IMR-90 (cell line): ENCODE measurements at regions not wholly inside any gene's neighbourhood (a gene's known extent, or its start where the extent isn't known, plus 50 kb on each side); places are given as distances from the start of the nearest gene placed in this dataset.

Experiments used
- ATAC-seq: fragments of 200-7000 bp; cut with Tn5 transposase; 2 replicates; pipeline ENCODE4 v1.9.1; 2020; ENCODE audit warnings: low read depth, mild to moderate bottlenecking, moderate library complexity
- BruUV-seq: library from RNA; stranded (reverse); fragments of 400-500 nt; replicated peaks from 2 replicates; lab custom pipeline; 2021; lab: Mats Ljungman, UMichigan
- CTCF ChIA-PET: fragments of 300-600 bp; formaldehyde crosslinking; extraction: SDS; loops from one replicate; lab custom pipeline; 2021; ENCODE audit warnings: antibody characterized with exemption; lab: Yijun Ruan, JAX
- POLR2A ChIA-PET: fragments of 300-600 bp; sonication (Branson Sonifier 250); formaldehyde crosslinking; loops from one replicate; lab custom pipeline; 2022; ENCODE audit warnings: antibody characterized with exemption; ENCODE audit not compliant: unreplicated experiment; lab: Charles Lee
- DNase-seq: peaks from one replicate; pipeline ENCODE4 v3.0.0; 2013
- H2AFZ ChIP-seq: replicated peaks from 2 replicates; pipeline ENCODE3; 2013; ENCODE audit warnings: low read length, mild to moderate bottlenecking; ENCODE audit not compliant: poor library complexity
- H2AK5ac ChIP-seq: 2 replicates; pipeline ENCODE4 v1.6.1; 2013; ENCODE audit warnings: low read depth, low read length, inconsistent platforms
- H2AK9ac ChIP-seq: replicated peaks from 2 replicates; pipeline ENCODE3; 2013; ENCODE audit warnings: mild to moderate bottlenecking, low read depth, low read length, moderate library complexity; ENCODE audit not compliant: poor library complexity
- H2BK120ac ChIP-seq: 2 replicates; pipeline ENCODE4 v1.6.1; 2013; ENCODE audit warnings: low read depth, low read length, inconsistent platforms
- H2BK15ac ChIP-seq: 3 replicates; pipeline ENCODE4 v1.6.1; 2013; ENCODE audit warnings: low read depth, low read length, inconsistent platforms
- H2BK20ac ChIP-seq: 2 replicates; pipeline ENCODE4 v1.6.1; 2013; ENCODE audit warnings: low read depth, mild to moderate bottlenecking, inconsistent platforms, low read length, moderate library complexity
- H2BK5ac ChIP-seq: 2 replicates; pipeline ENCODE4 v1.6.1; 2013; ENCODE audit warnings: mild to moderate bottlenecking, low read depth, low read length, inconsistent platforms; ENCODE audit not compliant: poor library complexity, severe bottlenecking
- H3K14ac ChIP-seq: replicated peaks from 2 replicates; pipeline ENCODE4 v1.6.1; 2013; ENCODE audit warnings: low read depth, low read length, inconsistent platforms
- H3K18ac ChIP-seq: 2 replicates; pipeline ENCODE4 v1.6.1; 2013; ENCODE audit warnings: low read depth, low read length, control low read depth
- H3K23ac ChIP-seq: 2 replicates; pipeline ENCODE4 v1.6.1; 2013; ENCODE audit warnings: low read depth, low read length, inconsistent platforms
- H3K27ac ChIP-seq: 2 replicates; pipeline ENCODE4 v1.5.1; 2013; ENCODE audit warnings: mild to moderate bottlenecking, control low read depth, low read length; ENCODE audit not compliant: insufficient read depth
- H3K27me3 ChIP-seq: 2 replicates; pipeline ENCODE4 v1.6.1; 2013; ENCODE audit warnings: low read length; ENCODE audit not compliant: control insufficient read depth, insufficient read depth
- H3K36me3 ChIP-seq: 2 replicates; pipeline ENCODE4 v1.6.1; 2013; ENCODE audit warnings: low read length, mixed read lengths; ENCODE audit not compliant: control insufficient read depth, insufficient read depth
- H3K4ac ChIP-seq: 2 replicates; pipeline ENCODE4 v1.6.1; 2013; ENCODE audit warnings: low read depth, low read length, inconsistent platforms
- H3K4me1 ChIP-seq: 2 replicates; pipeline ENCODE4 v1.6.1; 2013; ENCODE audit warnings: low read length, mixed read lengths; ENCODE audit not compliant: control insufficient read depth, insufficient read depth
- H3K4me2 ChIP-seq: 2 replicates; pipeline ENCODE4 v1.6.1; 2013; ENCODE audit warnings: low read depth, mild to moderate bottlenecking, control low read depth, low read length, moderate library complexity
- H3K4me3 ChIP-seq: 2 replicates; pipeline ENCODE4 v1.5.1; 2013; ENCODE audit warnings: low read depth, mild to moderate bottlenecking, control low read depth, low read length, moderate library complexity; ENCODE audit not compliant: insufficient read depth
- H3K56ac ChIP-seq: 2 replicates; pipeline ENCODE4 v1.6.1; 2013; ENCODE audit warnings: low read length, inconsistent platforms; ENCODE audit not compliant: insufficient read depth; ENCODE audit errors: extremely low read depth
- H3K79me1 ChIP-seq, 2 experiments: 2 replicates each; pipeline ENCODE4 v1.6.1; 2013; ENCODE audit warnings: low read length in 2 of 2, inconsistent platforms in 1 of 2, low read depth in 1 of 2
- H3K9ac ChIP-seq: 2 replicates; pipeline ENCODE4 v1.6.1; 2013; ENCODE audit warnings: low read depth, low read length, control low read depth
- H3K9me1 ChIP-seq: 2 replicates; pipeline ENCODE4 v1.6.1; 2013; ENCODE audit warnings: low read length, inconsistent platforms; ENCODE audit not compliant: insufficient read depth
- H3K9me3 ChIP-seq: 2 replicates; pipeline ENCODE4 v1.6.1; 2013; ENCODE audit warnings: low read length; ENCODE audit not compliant: control insufficient read depth, insufficient read depth
- H4K20me1 ChIP-seq: 2 replicates; pipeline ENCODE4 v1.6.1; 2013; ENCODE audit warnings: low read length, inconsistent platforms; ENCODE audit not compliant: insufficient read depth
- H4K5ac ChIP-seq: 2 replicates; pipeline ENCODE4 v1.6.1; 2013; ENCODE audit warnings: mild to moderate bottlenecking, low read depth, low read length, control low read depth
- H4K8ac ChIP-seq, 2 experiments: 2 replicates each; pipeline ENCODE4 v1.6.1; 2013; ENCODE audit warnings: low read depth in 2 of 2, low read length in 2 of 2, control low read depth in 1 of 2, inconsistent platforms in 1 of 2
- H4K91ac ChIP-seq: 2 replicates; pipeline ENCODE4 v1.6.1; 2013; ENCODE audit warnings: low read depth, low read length, inconsistent platforms; ENCODE audit not compliant: insufficient read depth
- BHLHE40 ChIP-seq: fragments of 150-350 bp; IDR thresholded peaks from 2 replicates; pipeline ENCODE4 v1.6.1; 2016; ENCODE audit warnings: mild to moderate bottlenecking, low read depth, low read length
- CEBPB ChIP-seq: IDR thresholded peaks from 2 replicates; pipeline ENCODE4 v1.6.1; 2012; ENCODE audit warnings: low read depth, low read length, improper control_type of control experiment
- CHD1 ChIP-seq: IDR thresholded peaks from 2 replicates; pipeline ENCODE4 v1.6.1; 2012; ENCODE audit warnings: low read depth, low read length, improper control_type of control experiment
- CTCF ChIP-seq: conservative IDR thresholded peaks from 2 replicates; pipeline ENCODE4 v1.5.1; 2012; ENCODE audit warnings: mild to moderate bottlenecking, low read depth, low read length, improper control_type of control experiment
- ELK1 ChIP-seq: fragments of 150-350 bp; IDR thresholded peaks from 2 replicates; pipeline ENCODE4 v1.6.1; 2016; ENCODE audit warnings: low read depth, mild to moderate bottlenecking, low read length, moderate library complexity, borderline replicate concordance
- FOS ChIP-seq: fragments of 150-350 bp; IDR thresholded peaks from 2 replicates; pipeline ENCODE4 v1.6.1; 2016; ENCODE audit warnings: low read depth, low read length
- MAFK ChIP-seq: IDR thresholded peaks from 2 replicates; pipeline ENCODE4 v1.6.1; 2012; ENCODE audit warnings: low read depth, low read length, improper control_type of control experiment
- MAZ ChIP-seq: IDR thresholded peaks from 2 replicates; pipeline ENCODE4 v1.6.1; 2012; ENCODE audit warnings: low read depth, mild to moderate bottlenecking, low read length, improper control_type of control experiment, moderate library complexity, borderline replicate concordance
- NFE2L2 ChIP-seq: fragments of 150-350 bp; IDR thresholded peaks from 2 replicates; pipeline ENCODE4 v1.6.1; 2016; ENCODE audit warnings: low read depth, mild to moderate bottlenecking, low read length
- POLR2A ChIP-seq: IDR thresholded peaks from 2 replicates; pipeline ENCODE4 v1.6.1; 2012; ENCODE audit warnings: mild to moderate bottlenecking, low read depth, low read length
- RCOR1 ChIP-seq: IDR thresholded peaks from 2 replicates; pipeline ENCODE4 v1.6.1; 2012; ENCODE audit warnings: mild to moderate bottlenecking, low read length, improper control_type of control experiment; ENCODE audit not compliant: insufficient replicate concordance
- RFX5 ChIP-seq: IDR thresholded peaks from 2 replicates; pipeline ENCODE4 v1.8.0; 2012; ENCODE audit warnings: low read depth, mild to moderate bottlenecking, low read length, moderate library complexity
- SMC3 ChIP-seq: fragments of 150-350 bp; IDR thresholded peaks from 2 replicates; pipeline ENCODE4 v1.6.1; 2016; ENCODE audit warnings: low read depth, mild to moderate bottlenecking, antibody characterized with exemption, low read length, moderate library complexity
- USF2 ChIP-seq: fragments of 150-350 bp; IDR thresholded peaks from 2 replicates; pipeline ENCODE4 v1.6.1; 2017; ENCODE audit warnings: mild to moderate bottlenecking, antibody characterized with exemption, low read length, low read depth
- WGBS, 2 experiments: methylation state at CpG; one replicate each; pipeline versions ENCODE4 v1.1.5 to v1.1.7; 2013; ENCODE audit warnings: missing lambda C conversion rate in 2 of 2; ENCODE audit not compliant: insufficient read length in 1 of 2; ENCODE audit errors: extremely low coverage in 2 of 2; 5-methylcytosine and 5-hydroxymethylcytosine counted together
- dilution Hi-C: fragments of 300-500 bp; cut with HindIII; formaldehyde crosslinking; loops from one replicate; pipeline ENCODE4 v1.14.3; 2018; ENCODE audit warnings: low sequenced_read_pairs; ENCODE audit not compliant: unreplicated experiment
- in situ Hi-C: fragments of 300-500 bp; cut with MboI; formaldehyde crosslinking; loops from 3 replicates; pipeline ENCODE4 v1.14.3; 2019; ENCODE audit warnings: low sequenced_read_pairs, inconsistent platforms, mixed read lengths
- intact Hi-C: fragments of 100-400 bp; cut with micrococcal nuclease; formaldehyde crosslinking; loops from 2 replicates; pipeline ENCODE4 v1.10.0; 2022

- Histone ChIP-seq H3K27ac (no peak overlapping the region), H3K9me1 (no peaks in the 10 kb centered on the region), H3K4me3 (no peak overlapping the region), H3K4me1 (no peaks in the 10 kb centered on the region), H2AK5ac (no peak overlapping the region), H3K14ac (no peak overlapping the region), H3K27me3 (no peaks in the 10 kb centered on the region), H4K20me1 (no peaks in the 10 kb centered on the region), H3K36me3 (no peaks in the 10 kb centered on the region), H4K91ac (no peak overlapping the region), H3K9ac (no peak overlapping the region), H2AK9ac (no peak overlapping the region), H3K18ac (no peak overlapping the region), H4K8ac (no peak overlapping the region), H2AFZ (no peak overlapping the region), H3K79me1 (no peaks in the 10 kb centered on the region), H3K4ac (no peak overlapping the region), H2BK120ac (no peak overlapping the region), H3K4me2 (no peak overlapping the region), H3K9me3 (peaks cover 15% of the 10 kb centered on the region), H2BK15ac (no peak overlapping the region), H2BK5ac (no peak overlapping the region), H2BK20ac (no peak overlapping the region), H3K23ac (no peak overlapping the region), H4K5ac (no peak overlapping the region), H3K56ac (no peak overlapping the region)
- dilution Hi-C loops: no loop called here
- no peak for DNase-seq
- BruUV-seq: no TSS peak
- POLR2A ChIA-PET: no interaction called here
- WGBS, 2 experiments: no CpG with 5 or more reads among the region's 5 CpGs
- CTCF ChIA-PET: no interaction called here
- no peak for TF ChIP-seq CEBPB
- no peak for TF ChIP-seq BHLHE40
- no peak for TF ChIP-seq SMC3
- TF ChIP-seq CHD1: no peak
- TF ChIP-seq MAFK: no peak
- no peak for TF ChIP-seq ELK1
- TF ChIP-seq CTCF: no peak
- TF ChIP-seq RFX5: no peak
- no peak for TF ChIP-seq USF2
- no peak for TF ChIP-seq FOS
- TF ChIP-seq MAZ: no peak
- TF ChIP-seq NFE2L2: no peak
- TF ChIP-seq RCOR1: no peak
- no peak for TF ChIP-seq POLR2A
- in situ Hi-C loops: no loop called here
- no peak for ATAC-seq
- intact Hi-C loops: no loop called here
Measured at GRCh38 chr16:8044796-8045195, 545.5 kb downstream of the TMEM114 start.
